HCT116 (cell line): ENCODE measurements at regions not wholly inside any gene's neighbourhood (a gene's known extent, or its start where the extent isn't known, plus 50 kb on each side); places are given as distances from the start of the nearest gene placed in this dataset.

ENCODE experiments used
- ATAC-seq: fragments of 200-7000 bp; cut with Tn5 transposase; 2 replicates; pipeline ENCODE4 v1.9.1; 2020; ENCODE audit warnings: mild to moderate bottlenecking, moderate library complexity
- BruUV-seq: library from RNA; stranded (reverse); fragments of 400-500 nt; replicated peaks from 2 replicates; lab custom pipeline; 2021; lab: Mats Ljungman, UMichigan
- CTCF ChIA-PET: fragments of 300-600 bp; sonication (Branson Sonifier 250); formaldehyde crosslinking; loops from one replicate; lab custom pipeline; 2021; ENCODE audit warnings: antibody characterized with exemption; lab: Charles Lee
- POLR2A ChIA-PET: fragments of 300-600, 350-600 bp; sonication (Branson Sonifier 250); formaldehyde crosslinking; loops from one replicate; lab custom pipeline; 2021; ENCODE audit warnings: antibody characterized with exemption; lab: Charles Lee
- RAD21 ChIA-PET, 2 experiments: fragments of 300-600 bp; sonication (Branson Sonifier 250); formaldehyde crosslinking; loops; one replicate each; lab custom pipeline; 2023; ENCODE audit warnings: low total read pairs in 2 of 2; ENCODE audit not compliant: uncharacterized antibody in 2 of 2, unreplicated experiment in 2 of 2, low non-redundant PET in 1 of 2; lab: Charles Lee
- DNase-seq: peaks from one replicate; pipeline ENCODE4 v3.0.0-alpha.2; 2010; ENCODE audit warnings: low read depth, low spot score
- H2AFZ ChIP-seq: fragments of 200-600 bp; shearing (Covaris generic), sonication (generic); 2 replicates; pipeline ENCODE4 v1.6.1; 2017; ENCODE audit warnings: low read depth, mixed run types, mixed read lengths, antibody characterized with exemption, low read length; ENCODE audit not compliant: poor library complexity, severe bottlenecking
- H3K27ac ChIP-seq: 2 replicates; pipeline ENCODE4 v1.5.1; 2012; ENCODE audit warnings: low read depth, low read length
- H3K27me3 ChIP-seq: fragments of 200-600 bp; sonication (generic); 2 replicates; pipeline ENCODE4 v1.6.1; 2016; ENCODE audit warnings: mixed run types, low read length, mixed read lengths; ENCODE audit not compliant: insufficient read depth
- H3K36me3 ChIP-seq, 2 experiments: fragments of 200-500 bp in 1 of 2; fragments of 200-600 bp in 1 of 2; sonication (Bioruptor generic) in 1 of 2; sonication (generic) in 1 of 2; 2 replicates each; pipeline versions ENCODE4 v1.5.1 to v1.6.1; 2014 to 2016; ENCODE audit warnings: low read length in 2 of 2, inconsistent platforms in 1 of 2, mixed read lengths in 1 of 2, mixed run types in 1 of 2; ENCODE audit not compliant: insufficient read depth in 2 of 2, control insufficient read depth in 1 of 2
- H3K4me1 ChIP-seq, 2 experiments: fragments of 200-600 bp in 1 of 2; sonication (generic) in 1 of 2; 2 replicates each; pipeline versions ENCODE4 v1.5.1 to v1.6.1; 2012 to 2017; ENCODE audit warnings: low read length in 2 of 2, inconsistent platforms in 1 of 2, mild to moderate bottlenecking in 1 of 2, mixed read lengths in 1 of 2, mixed run types in 1 of 2, moderate library complexity in 1 of 2; ENCODE audit not compliant: insufficient read depth in 2 of 2, control insufficient read depth in 1 of 2
- H3K4me2 ChIP-seq: fragments of 200-600 bp; sonication (generic); 2 replicates; pipeline ENCODE4 v1.6.1; 2017; ENCODE audit warnings: mixed run types, low read length, mixed read lengths
- H3K4me3 ChIP-seq, 2 experiments: fragments of 200-600 bp in 1 of 2; sonication (generic) in 1 of 2; replicated peaks in 1 of 2; 2 replicates each; pipeline ENCODE4 v1.5.1; 2011 to 2016; ENCODE audit warnings: low read length in 2 of 2, control low read depth in 1 of 2, low read depth in 1 of 2, mild to moderate bottlenecking in 1 of 2, mixed read lengths in 1 of 2, mixed run types in 1 of 2
- H3K79me2 ChIP-seq: fragments of 200-600 bp; sonication (generic); 2 replicates; pipeline ENCODE4 v1.6.1; 2017; ENCODE audit warnings: mild to moderate bottlenecking, mixed run types, low read length, moderate library complexity, mixed read lengths; ENCODE audit not compliant: insufficient read depth
- H3K9ac ChIP-seq: fragments of 200-600 bp; sonication (generic); 2 replicates; pipeline ENCODE4 v1.6.1; 2016; ENCODE audit warnings: low read length, mixed read lengths
- H3K9me2 ChIP-seq: fragments of 200-600 bp; sonication (generic), shearing (Covaris generic); 2 replicates; pipeline ENCODE4 v1.6.1; 2017; ENCODE audit warnings: mixed run types, mild to moderate bottlenecking, moderate library complexity; ENCODE audit not compliant: insufficient read depth
- H3K9me3 ChIP-seq, 2 experiments: fragments of 200-500 bp in 1 of 2; fragments of 200-600 bp in 1 of 2; sonication (Bioruptor generic) in 1 of 2; sonication (generic) in 1 of 2; 2 replicates each; pipeline ENCODE4 v1.6.1; 2014 to 2017; ENCODE audit warnings: low read length in 2 of 2, mixed read lengths in 2 of 2, inconsistent platforms in 1 of 2, low read depth in 1 of 2, mild to moderate bottlenecking in 1 of 2, mixed run types in 1 of 2, moderate library complexity in 1 of 2; ENCODE audit not compliant: control insufficient read depth in 1 of 2, insufficient read depth in 1 of 2
- H4K20me1 ChIP-seq: fragments of 200-600 bp; sonication (generic), shearing (Covaris generic); 2 replicates; pipeline ENCODE4 v1.6.1; 2017; ENCODE audit warnings: mixed run types, mild to moderate bottlenecking, moderate library complexity; ENCODE audit not compliant: insufficient read depth
- ATF3 ChIP-seq: IDR thresholded peaks from 2 replicates; pipeline ENCODE4 v1.6.1; 2012
- CBX3 ChIP-seq: IDR thresholded peaks from 2 replicates; pipeline ENCODE4 v1.6.1; 2012; ENCODE audit warnings: low read depth
- EZH2 ChIP-seq: fragments of 200-600 bp; sonication (generic); IDR thresholded peaks from 2 replicates; pipeline ENCODE4 v1.6.1; 2017; ENCODE audit warnings: antibody characterized with exemption, mixed run types
- FOSL1 ChIP-seq: IDR thresholded peaks from 2 replicates; pipeline ENCODE4 v1.6.1; 2012; ENCODE audit warnings: low read depth
- JUND ChIP-seq: IDR thresholded peaks from 2 replicates; pipeline ENCODE4 v1.6.1; 2012
- MAX ChIP-seq: IDR thresholded peaks from 2 replicates; pipeline ENCODE4 v1.6.1; 2012
- REST ChIP-seq: IDR thresholded peaks from 2 replicates; pipeline ENCODE4 v1.6.1; 2012; ENCODE audit warnings: low read depth
- TCF7L2 ChIP-seq: IDR thresholded peaks from 2 replicates; pipeline ENCODE4 v1.7.0; 2011; ENCODE audit warnings: borderline replicate concordance, inconsistent platforms; ENCODE audit not compliant: insufficient read depth, insufficient read length; ENCODE audit errors: extremely low read depth
- YY1 ChIP-seq: IDR thresholded peaks from 2 replicates; pipeline ENCODE4 v1.6.1; 2011; ENCODE audit warnings: low read length, low read depth, moderate library complexity, mild to moderate bottlenecking; ENCODE audit not compliant: insufficient replicate concordance; ENCODE audit errors: extremely low read depth
- ZBTB33 ChIP-seq: IDR thresholded peaks from 2 replicates; pipeline ENCODE4 v1.6.1; 2011; ENCODE audit warnings: mild to moderate bottlenecking, low read length, moderate library complexity; ENCODE audit not compliant: insufficient replicate concordance; ENCODE audit errors: extremely low read depth
- ZFX ChIP-seq: fragments of 450-650 bp; IDR thresholded peaks from 2 replicates; pipeline ENCODE4 v1.6.1; 2017
- ZNF274 ChIP-seq: fragments of 200-500 bp; sonication (Bioruptor generic); IDR thresholded peaks from 2 replicates; pipeline ENCODE4 v1.6.1; 2014; ENCODE audit warnings: mild to moderate bottlenecking, low read depth, low read length, inconsistent platforms
- intact Hi-C: fragments of 100-400 bp; cut with micrococcal nuclease; formaldehyde crosslinking; loops from 2 replicates; pipeline ENCODE4 v1.10.0; 2022

GRCh38 chr17:68178831-68179230 lies 69.0 kb upstream of the AMZ2 start:
- H3K27me3 ChIP-seq, result no peaks in the 10 kb centered on the region
- CTCF ChIA-PET, result no interaction called here
- POLR2A ChIA-PET, result no interaction called here
- H3K9me3 ChIP-seq, result no peaks in the 10 kb centered on the region
- ATAC-seq (no peak), DNase-seq (no peak)
- no peak for TF ChIP-seq ZBTB33
- no peak for TF ChIP-seq FOSL1
- no peak for TF ChIP-seq MAX
- no peak for TF ChIP-seq ATF3
- no peak for TF ChIP-seq REST
- no peak for TF ChIP-seq TCF7L2
- no peak for TF ChIP-seq ZFX
- no peak for TF ChIP-seq YY1
- TF ChIP-seq CBX3, result no peak
- no peak for TF ChIP-seq JUND
- no peak for TF ChIP-seq EZH2
- TF ChIP-seq ZNF274, result no peak
- no peak overlapping the region for H3K4me3 ChIP-seq
- no TSS peak for BruUV-seq
- H3K79me2 ChIP-seq, result no peaks in the 10 kb centered on the region
- no peaks in the 10 kb centered on the region for H3K36me3 ChIP-seq
- RAD21 ChIA-PET, result no interaction called here
- H3K4me1 ChIP-seq, result peaks cover 22 to 38% of the 10 kb centered on the region in 2 experiments
- no peak overlapping the region for H3K27ac ChIP-seq
- H3K4me2 ChIP-seq, result no peak overlapping the region
- H4K20me1 ChIP-seq, result no peaks in the 10 kb centered on the region
- H2AFZ ChIP-seq, result no peak overlapping the region
- H3K9me2 ChIP-seq, result no peaks in the 10 kb centered on the region
- intact Hi-C loops, result no loop called here
- no peak overlapping the region for H3K9ac ChIP-seq
